ENCODE measurements at regions not wholly inside any gene's neighbourhood (a gene's known extent, or its start where the extent isn't known, plus 50 kb on each side); places are given as distances from the start of the nearest gene placed in this dataset.
"Not testable (repeated sequence)": the region's sequence is repeated elsewhere in the genome, so short reads cannot be mapped to it uniquely, and the experiment has no call there.

GRCh38 chr3:4198491-4198890 lies 104.7 kb upstream of the SETMAR start:
- H3K4me3 ChIP-seq (ENCODE audit: low read length), result no peak overlapping the region
- H3K9ac ChIP-seq (ENCODE audit: low read length), result no peak overlapping the region
- no peak for DNase-seq (ENCODE audit: low read depth)
- no peaks in the 10 kb centered on the region for H3K27me3 ChIP-seq (replicated peaks; ENCODE audit: control insufficient read depth, insufficient read depth, low read length)
- H3K36me3 ChIP-seq (ENCODE audit: control insufficient read depth, insufficient read depth, low read length, severe bottlenecking), result no peaks in the 10 kb centered on the region
- H3K4me1 ChIP-seq (ENCODE audit: control insufficient read depth, insufficient read depth, low read length), result no peaks in the 10 kb centered on the region
- H3K9me3 ChIP-seq (ENCODE audit: control insufficient read depth, low read length), result peaks cover 4% of the 10 kb centered on the region

GRCh38 chr3:4204776-4205175 lies 98.4 kb upstream of the SETMAR start:
- not testable (repeated sequence) for H3K9ac ChIP-seq (ENCODE audit: low read length); H3K9me3 ChIP-seq (ENCODE audit: control insufficient read depth, low read length); H3K27me3 ChIP-seq (replicated peaks; ENCODE audit: control insufficient read depth, insufficient read depth, low read length); DNase-seq (ENCODE audit: low read depth); H3K4me3 ChIP-seq (ENCODE audit: low read length); H3K4me1 ChIP-seq (ENCODE audit: control insufficient read depth, insufficient read depth, low read length); H3K36me3 ChIP-seq (ENCODE audit: control insufficient read depth, insufficient read depth, low read length, severe bottlenecking)

- Histone ChIP-seq H3K4me3 (ENCODE audit: low read length) (no peak overlapping the region), H3K9ac (ENCODE audit: low read length) (no peak overlapping the region), H3K36me3 (ENCODE audit: control insufficient read depth, insufficient read depth, low read length, severe bottlenecking) (no peaks in the 10 kb centered on the region), H3K27me3 (replicated peaks; ENCODE audit: control insufficient read depth, insufficient read depth, low read length) (no peaks in the 10 kb centered on the region), H3K4me1 (ENCODE audit: control insufficient read depth, insufficient read depth, low read length) (no peaks in the 10 kb centered on the region), H3K9me3 (ENCODE audit: control insufficient read depth, low read length) (no peaks in the 10 kb centered on the region)
- no peak for DNase-seq (ENCODE audit: low read depth)
These were observed 95.5 kb upstream of the SETMAR start for GRCh38 chr3:4207672-4208071.

DNA sequence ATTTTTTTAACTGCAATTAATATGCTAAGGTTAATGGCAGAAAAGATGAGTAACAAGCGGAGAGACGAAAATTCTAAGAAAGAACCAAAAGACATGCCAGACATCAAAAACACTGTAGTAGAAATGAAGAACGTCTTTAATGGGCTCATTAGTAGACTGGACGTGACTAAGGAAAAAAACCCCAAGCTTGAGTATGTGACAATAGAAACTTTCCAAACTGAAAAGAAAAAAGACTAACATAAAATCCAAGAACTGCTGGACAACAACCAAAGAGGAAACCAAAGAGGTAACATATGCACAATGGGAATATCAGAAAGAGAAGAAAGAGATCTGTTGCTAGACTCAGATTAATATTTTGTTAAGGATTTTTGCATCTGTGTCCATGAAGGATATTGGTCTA lies 94.6 kb upstream of the SETMAR start:
- no peak overlapping the region for H3K9ac ChIP-seq (ENCODE audit: low read length)
- DNase-seq (ENCODE audit: low read depth), result no peak
- no peaks in the 10 kb centered on the region for H3K4me1 ChIP-seq (ENCODE audit: control insufficient read depth, insufficient read depth, low read length)
- no peaks in the 10 kb centered on the region for H3K27me3 ChIP-seq (replicated peaks; ENCODE audit: control insufficient read depth, insufficient read depth, low read length)
- H3K36me3 ChIP-seq (ENCODE audit: control insufficient read depth, insufficient read depth, low read length, severe bottlenecking), result no peaks in the 10 kb centered on the region
- H3K9me3 ChIP-seq (ENCODE audit: control insufficient read depth, low read length), result no peaks in the 10 kb centered on the region
- H3K4me3 ChIP-seq (ENCODE audit: low read length), result no peak overlapping the region

DNA sequence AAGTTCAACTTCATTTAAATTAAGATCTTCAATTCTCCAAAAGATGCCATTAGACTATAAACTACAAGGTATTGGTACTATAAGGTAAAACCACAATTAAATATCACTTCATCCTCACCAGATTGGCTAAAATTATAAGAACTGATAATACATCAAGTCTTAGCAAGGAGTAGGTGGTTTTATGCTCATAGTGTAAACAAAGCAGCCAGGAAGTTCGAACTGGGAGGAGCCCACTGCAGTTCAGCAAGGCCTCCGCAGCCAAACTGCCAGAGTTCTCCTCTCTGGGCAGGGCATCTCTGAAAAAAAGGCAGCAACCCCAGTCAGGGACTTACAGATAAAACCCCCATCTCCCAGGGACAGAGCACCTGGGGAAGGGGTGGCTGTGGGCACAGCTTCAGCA lies 91.6 kb upstream of the SETMAR start:
- peaks cover 3% of the 10 kb centered on the region for H3K9me3 ChIP-seq (ENCODE audit: control insufficient read depth, low read length)
- no peak overlapping the region for H3K9ac ChIP-seq (ENCODE audit: low read length)
- H3K36me3 ChIP-seq (ENCODE audit: control insufficient read depth, insufficient read depth, low read length, severe bottlenecking), result no peaks in the 10 kb centered on the region
- H3K27me3 ChIP-seq (replicated peaks; ENCODE audit: control insufficient read depth, insufficient read depth, low read length), result no peaks in the 10 kb centered on the region
- no peak for DNase-seq (ENCODE audit: low read depth)
- H3K4me3 ChIP-seq (ENCODE audit: low read length), result no peak overlapping the region
- no peaks in the 10 kb centered on the region for H3K4me1 ChIP-seq (ENCODE audit: control insufficient read depth, insufficient read depth, low read length)

- H3K36me3 ChIP-seq (ENCODE audit: control insufficient read depth, insufficient read depth, low read length, severe bottlenecking); H3K9ac ChIP-seq (ENCODE audit: low read length); H3K27me3 ChIP-seq (replicated peaks; ENCODE audit: control insufficient read depth, insufficient read depth, low read length); H3K4me3 ChIP-seq (ENCODE audit: low read length); DNase-seq (ENCODE audit: low read depth); H3K4me1 ChIP-seq (ENCODE audit: control insufficient read depth, insufficient read depth, low read length); H3K9me3 ChIP-seq (ENCODE audit: control insufficient read depth, low read length): not testable (repeated sequence)
These were observed 89.7 kb upstream of the SETMAR start for GRCh38 chr3:4213420-4213819.

DNA sequence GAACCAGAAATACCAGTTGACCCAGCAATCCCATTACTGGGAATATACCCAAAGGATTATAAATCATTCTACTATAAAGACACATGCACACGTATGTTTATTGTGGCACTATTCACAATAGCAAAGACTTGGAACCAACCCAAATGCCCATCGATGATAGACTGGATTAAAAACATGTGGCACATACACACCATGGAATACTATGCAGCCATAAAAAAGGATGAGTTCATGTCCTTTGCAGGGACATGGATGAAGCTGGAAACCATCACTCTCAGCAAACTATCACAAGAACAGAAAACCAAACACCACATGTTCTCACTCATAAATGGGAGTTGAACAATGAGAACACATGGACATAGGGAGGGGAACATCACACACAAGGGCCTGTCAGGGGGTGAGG lies 86.2 kb upstream of the SETMAR start:
- H3K9me3 ChIP-seq (ENCODE audit: control insufficient read depth, low read length); H3K4me3 ChIP-seq (ENCODE audit: low read length); H3K36me3 ChIP-seq (ENCODE audit: control insufficient read depth, insufficient read depth, low read length, severe bottlenecking); DNase-seq (ENCODE audit: low read depth); H3K9ac ChIP-seq (ENCODE audit: low read length); H3K4me1 ChIP-seq (ENCODE audit: control insufficient read depth, insufficient read depth, low read length); H3K27me3 ChIP-seq (replicated peaks; ENCODE audit: control insufficient read depth, insufficient read depth, low read length): not testable (repeated sequence)

- DNase-seq (ENCODE audit: low read depth), result no peak
- no peak overlapping the region for H3K4me3 ChIP-seq (ENCODE audit: low read length)
- H3K27me3 ChIP-seq (replicated peaks; ENCODE audit: control insufficient read depth, insufficient read depth, low read length), result no peaks in the 10 kb centered on the region
- H3K9me3 ChIP-seq (ENCODE audit: control insufficient read depth, low read length), result peaks cover 3% of the 10 kb centered on the region
- H3K9ac ChIP-seq (ENCODE audit: low read length), result no peak overlapping the region
- no peaks in the 10 kb centered on the region for H3K36me3 ChIP-seq (ENCODE audit: control insufficient read depth, insufficient read depth, low read length, severe bottlenecking)
- no peaks in the 10 kb centered on the region for H3K4me1 ChIP-seq (ENCODE audit: control insufficient read depth, insufficient read depth, low read length)
These were observed 84.5 kb upstream of the SETMAR start for GRCh38 chr3:4218456-4219226.

DNA sequence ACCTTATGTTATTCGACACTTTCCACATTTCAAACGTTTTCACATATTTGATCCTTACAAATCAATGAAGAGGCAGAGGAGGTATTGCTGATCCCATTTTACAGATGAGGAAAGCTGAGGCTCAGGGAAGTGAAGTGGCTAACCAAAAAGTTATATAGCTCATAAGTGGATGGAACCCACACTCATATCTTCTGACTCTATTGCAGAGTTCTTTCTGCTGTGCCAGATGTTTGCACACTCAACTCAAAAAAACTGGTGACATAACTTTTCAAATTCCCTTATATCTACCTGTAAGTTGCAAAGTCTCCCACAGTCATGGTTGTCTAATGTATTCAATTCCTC lies 84.0 kb upstream of the SETMAR start:
- no peak for DNase-seq (ENCODE audit: low read depth)
- no peaks in the 10 kb centered on the region for H3K27me3 ChIP-seq (replicated peaks; ENCODE audit: control insufficient read depth, insufficient read depth, low read length)
- no peaks in the 10 kb centered on the region for H3K4me1 ChIP-seq (ENCODE audit: control insufficient read depth, insufficient read depth, low read length)
- no peaks in the 10 kb centered on the region for H3K36me3 ChIP-seq (ENCODE audit: control insufficient read depth, insufficient read depth, low read length, severe bottlenecking)
- H3K4me3 ChIP-seq (ENCODE audit: low read length), result no peak overlapping the region
- H3K9me3 ChIP-seq (ENCODE audit: control insufficient read depth, low read length), result peaks cover 3% of the 10 kb centered on the region
- H3K9ac ChIP-seq (ENCODE audit: low read length), result no peak overlapping the region

- Histone ChIP-seq H3K9ac (ENCODE audit: low read length) (no peak overlapping the region), H3K4me3 (ENCODE audit: low read length) (no peak overlapping the region), H3K36me3 (ENCODE audit: control insufficient read depth, insufficient read depth, low read length, severe bottlenecking) (no peaks in the 10 kb centered on the region), H3K9me3 (ENCODE audit: control insufficient read depth, low read length) (peaks cover 3% of the 10 kb centered on the region), H3K27me3 (replicated peaks; ENCODE audit: control insufficient read depth, insufficient read depth, low read length) (no peaks in the 10 kb centered on the region), H3K4me1 (ENCODE audit: control insufficient read depth, insufficient read depth, low read length) (no peaks in the 10 kb centered on the region)
- DNase-seq (ENCODE audit: low read depth), result no peak
These were observed 83.1 kb upstream of the SETMAR start for GRCh38 chr3:4220065-4220464.

- Histone ChIP-seq H3K9ac (ENCODE audit: low read length) (no peak overlapping the region), H3K27me3 (replicated peaks; ENCODE audit: control insufficient read depth, insufficient read depth, low read length) (no peaks in the 10 kb centered on the region), H3K36me3 (ENCODE audit: control insufficient read depth, insufficient read depth, low read length, severe bottlenecking) (no peaks in the 10 kb centered on the region), H3K4me3 (ENCODE audit: low read length) (no peak overlapping the region), H3K9me3 (ENCODE audit: control insufficient read depth, low read length) (no peaks in the 10 kb centered on the region), H3K4me1 (ENCODE audit: control insufficient read depth, insufficient read depth, low read length) (no peaks in the 10 kb centered on the region)
- no peak for DNase-seq (ENCODE audit: low read depth)
These were observed 80.5 kb upstream of the SETMAR start for GRCh38 chr3:4222574-4223175.

- DNase-seq (ENCODE audit: low read depth), result no peak
- H3K9me3 ChIP-seq (ENCODE audit: control insufficient read depth, low read length), result no peaks in the 10 kb centered on the region
These were observed 79.4 kb upstream of the SETMAR start for GRCh38 chr3:4223777-4224176.

More at GRCh38 chr3:4223777-4224176, 79.4 kb upstream of the SETMAR start:
- no peaks in the 10 kb centered on the region for H3K27me3 ChIP-seq (replicated peaks; ENCODE audit: control insufficient read depth, insufficient read depth, low read length)
- no peaks in the 10 kb centered on the region for H3K4me1 ChIP-seq (ENCODE audit: control insufficient read depth, insufficient read depth, low read length)
- H3K9ac ChIP-seq (ENCODE audit: low read length), result no peak overlapping the region
- H3K36me3 ChIP-seq (ENCODE audit: control insufficient read depth, insufficient read depth, low read length, severe bottlenecking), result no peaks in the 10 kb centered on the region
- no peak overlapping the region for H3K4me3 ChIP-seq (ENCODE audit: low read length)

Data from adipocyte (in vitro differentiated cells).